ENCODE measurements at regions not wholly inside any gene's neighbourhood (a gene's known extent, or its start where the extent isn't known, plus 50 kb on each side); places are given as distances from the start of the nearest gene placed in this dataset.
A peak's percentile ranks its signal among the peaks of the same experiment; 100 is the strongest.

DNA sequence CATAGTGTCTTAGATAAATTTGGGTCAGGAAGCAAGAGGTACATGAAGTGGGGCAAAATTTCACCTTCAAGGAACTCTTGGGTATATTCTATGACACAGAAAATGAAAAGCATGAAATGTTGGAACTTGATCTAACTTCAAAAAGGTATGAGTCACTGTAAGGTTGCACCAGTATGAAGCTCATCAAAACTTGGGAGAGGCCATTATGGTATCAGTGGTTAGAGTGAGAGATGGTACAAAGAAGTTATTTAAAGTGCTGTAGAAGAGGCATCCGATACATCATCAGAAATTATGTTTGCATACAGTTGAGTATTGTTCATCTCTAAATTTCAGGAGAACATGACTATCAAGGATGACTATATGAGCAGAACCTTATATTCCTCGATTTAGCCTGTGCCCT lies 302.9 kb upstream of the SUCLG2 start:
- no TSS peak for BruUV-seq (replicated peaks)
- intact Hi-C loops (cut with micrococcal nuclease; ENCODE audit: unreplicated experiment) = no loop called here
- no peaks in the 10 kb centered on the region for H3K27me3 ChIP-seq (replicated peaks; ENCODE audit: control insufficient read depth, insufficient read depth, low read length)
- ChIA-PET POLR2A (no interaction called here), CTCF (no interaction called here)
- Mint-ChIP-seq H3K27ac (ENCODE audit: unreplicated experiment) (no peak overlapping the region), H3K9me3 (ENCODE audit: unreplicated experiment) (no peaks in the 10 kb centered on the region), H3K27me3 (ENCODE audit: insufficient read depth, unreplicated experiment) (peaks cover 8% of the 10 kb centered on the region), H3K36me3 (ENCODE audit: insufficient read depth, unreplicated experiment) (no peaks in the 10 kb centered on the region), H3K4me3 (ENCODE audit: unreplicated experiment) (no peak overlapping the region), H3K4me1 (ENCODE audit: low read depth, unreplicated experiment) (no peaks in the 10 kb centered on the region)
- DNase-seq = no peak
- TF ChIP-seq, protein P1, sequence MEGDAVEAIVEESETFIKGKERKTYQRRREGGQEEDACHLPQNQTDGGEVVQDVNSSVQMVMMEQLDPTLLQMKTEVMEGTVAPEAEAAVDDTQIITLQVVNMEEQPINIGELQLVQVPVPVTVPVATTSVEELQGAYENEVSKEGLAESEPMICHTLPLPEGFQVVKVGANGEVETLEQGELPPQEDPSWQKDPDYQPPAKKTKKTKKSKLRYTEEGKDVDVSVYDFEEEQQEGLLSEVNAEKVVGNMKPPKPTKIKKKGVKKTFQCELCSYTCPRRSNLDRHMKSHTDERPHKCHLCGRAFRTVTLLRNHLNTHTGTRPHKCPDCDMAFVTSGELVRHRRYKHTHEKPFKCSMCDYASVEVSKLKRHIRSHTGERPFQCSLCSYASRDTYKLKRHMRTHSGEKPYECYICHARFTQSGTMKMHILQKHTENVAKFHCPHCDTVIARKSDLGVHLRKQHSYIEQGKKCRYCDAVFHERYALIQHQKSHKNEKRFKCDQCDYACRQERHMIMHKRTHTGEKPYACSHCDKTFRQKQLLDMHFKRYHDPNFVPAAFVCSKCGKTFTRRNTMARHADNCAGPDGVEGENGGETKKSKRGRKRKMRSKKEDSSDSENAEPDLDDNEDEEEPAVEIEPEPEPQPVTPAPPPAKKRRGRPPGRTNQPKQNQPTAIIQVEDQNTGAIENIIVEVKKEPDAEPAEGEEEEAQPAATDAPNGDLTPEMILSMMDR (IDR thresholded peaks at IDR 0.05; ENCODE audit: insufficient read depth in 1 of 2, low read depth in 1 of 2, low read length in 1 of 2, severe bottlenecking in 1 of 2, unreplicated experiment in 1 of 2) = no peak
- H3K36me3 ChIP-seq (ENCODE audit: control insufficient read depth, insufficient read depth, low read length) = no peaks in the 10 kb centered on the region
- H3K4me3 ChIP-seq (ENCODE audit: low read depth, low read length) = no peak overlapping the region
- no peaks in the 10 kb centered on the region for H3K9me3 ChIP-seq
- no peaks in the 10 kb centered on the region for H3K4me1 ChIP-seq

DNA sequence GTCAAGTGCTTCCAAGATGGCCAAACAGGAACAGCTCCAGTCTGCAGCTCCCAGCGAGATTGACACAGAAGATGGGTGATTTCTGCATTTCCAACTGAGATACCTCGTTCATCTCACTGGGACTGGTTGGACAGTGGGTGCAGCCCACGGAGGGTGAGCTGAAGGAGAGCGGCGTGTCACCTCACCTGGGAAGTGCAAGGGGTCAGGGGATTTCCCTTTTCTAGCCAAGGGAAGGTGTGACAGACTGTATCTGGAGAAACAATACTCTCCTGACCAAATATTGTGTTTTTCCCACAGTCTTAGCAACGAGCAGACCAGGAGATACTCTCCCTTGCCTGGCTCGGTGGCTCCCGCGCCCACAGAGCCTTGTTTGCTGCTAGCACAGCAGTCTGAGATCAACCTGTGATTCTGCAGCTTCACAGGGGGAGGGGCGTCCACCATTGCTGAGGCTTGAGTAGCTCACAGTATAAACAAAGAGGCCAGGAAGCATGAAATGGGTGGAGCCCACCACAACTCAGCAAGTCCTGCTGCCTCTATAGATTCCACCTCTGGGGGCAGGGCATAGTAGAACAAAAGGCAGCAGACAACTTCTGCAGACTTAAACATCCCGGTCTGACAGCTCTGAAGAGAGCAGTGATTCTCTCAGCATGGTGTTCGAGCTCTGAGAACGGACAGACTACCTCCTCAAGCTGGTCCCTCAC lies 293.5 kb upstream of the SUCLG2 start:
- Mint-ChIP-seq H3K36me3 (ENCODE audit: insufficient read depth, unreplicated experiment) (no peaks in the 10 kb centered on the region), H3K27me3 (ENCODE audit: insufficient read depth, unreplicated experiment) (no peaks in the 10 kb centered on the region), H3K4me3 (ENCODE audit: unreplicated experiment) (peak overlapping the region; percentile 70), H3K4me1 (ENCODE audit: low read depth, unreplicated experiment) (no peaks in the 10 kb centered on the region), H3K27ac (ENCODE audit: unreplicated experiment) (peak overlapping the region; percentile 64), H3K9me3 (ENCODE audit: unreplicated experiment) (no peaks in the 10 kb centered on the region)
- Histone ChIP-seq H3K4me3 (ENCODE audit: low read depth, low read length) (peak overlapping the region; percentile 15; the same call in 1 of the 2 replicates), H3K9me3 (no peaks in the 10 kb centered on the region), H3K27me3 (replicated peaks; ENCODE audit: control insufficient read depth, insufficient read depth, low read length) (no peaks in the 10 kb centered on the region), H3K4me1 (0 out of 2 replicates have a peak, but pooled peaks cover 10% of the 10 kb centered on the region), H3K36me3 (ENCODE audit: control insufficient read depth, insufficient read depth, low read length) (no peaks in the 10 kb centered on the region)
- POLR2A ChIA-PET = no interaction called here
- DNase-seq = peak; percentile 58 to 74
- intact Hi-C loops (cut with micrococcal nuclease; ENCODE audit: unreplicated experiment) = no loop called here
- TF ChIP-seq, protein P1 (IDR thresholded peaks at IDR 0.05; ENCODE audit: insufficient read depth in 1 of 2, low read depth in 1 of 2, low read length in 1 of 2, severe bottlenecking in 1 of 2, unreplicated experiment in 1 of 2) = peak in 1 of 2 experiments; percentile 14
- CTCF ChIA-PET = interaction anchor here (1.3 kb wide), 1 partner anchor 69 kb away, joined by 4 read pairs; no protein-coding TSS in a partner anchor
- no TSS peak for BruUV-seq (replicated peaks)

DNA sequence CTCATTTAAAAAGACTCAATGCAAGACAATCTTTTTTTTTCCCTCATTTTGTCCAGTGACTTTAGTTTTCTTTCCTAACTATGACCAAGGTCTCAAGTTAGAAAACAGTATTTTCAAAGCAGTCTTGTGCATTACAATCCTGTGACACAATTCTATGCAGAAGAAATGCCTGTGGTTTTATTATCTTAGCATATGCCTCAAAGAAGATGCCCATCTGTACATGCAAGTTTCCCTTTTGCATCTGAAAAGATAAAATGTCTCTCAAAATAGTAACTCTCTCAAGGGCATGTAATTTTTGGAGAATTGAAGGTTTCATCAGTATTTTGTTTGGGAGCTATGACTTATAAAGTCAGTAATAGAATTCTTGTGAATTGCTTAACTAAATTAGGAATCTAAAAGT lies 292.0 kb upstream of the SUCLG2 start:
- no peaks in the 10 kb centered on the region for H3K9me3 ChIP-seq
- Mint-ChIP-seq H3K4me3 (ENCODE audit: unreplicated experiment) (no peak overlapping the region), H3K27me3 (ENCODE audit: insufficient read depth, unreplicated experiment) (no peaks in the 10 kb centered on the region), H3K27ac (ENCODE audit: unreplicated experiment) (no peak overlapping the region), H3K4me1 (ENCODE audit: low read depth, unreplicated experiment) (no peaks in the 10 kb centered on the region), H3K9me3 (ENCODE audit: unreplicated experiment) (no peaks in the 10 kb centered on the region), H3K36me3 (ENCODE audit: insufficient read depth, unreplicated experiment) (no peaks in the 10 kb centered on the region)
- no peaks in the 10 kb centered on the region for H3K36me3 ChIP-seq (ENCODE audit: control insufficient read depth, insufficient read depth, low read length)
- H3K27me3 ChIP-seq (replicated peaks; ENCODE audit: control insufficient read depth, insufficient read depth, low read length) = no peaks in the 10 kb centered on the region
- DNase-seq = no peak
- ChIA-PET CTCF (no interaction called here), POLR2A (no interaction called here)
- no TSS peak for BruUV-seq (replicated peaks)
- 0 out of 2 replicates have a peak, but pooled peaks cover 10% of the 10 kb centered on the region for H3K4me1 ChIP-seq
- TF ChIP-seq, protein P1 (IDR thresholded peaks at IDR 0.05; ENCODE audit: insufficient read depth in 1 of 2, low read depth in 1 of 2, low read length in 1 of 2, severe bottlenecking in 1 of 2, unreplicated experiment in 1 of 2) = no peak
- intact Hi-C loops (cut with micrococcal nuclease; ENCODE audit: unreplicated experiment) = no loop called here
- no peak overlapping the region for H3K4me3 ChIP-seq (ENCODE audit: low read depth, low read length)
